Lower lobe of right lung (tissue), 2 donors: ENCODE measurements at regions not wholly inside any gene's neighbourhood (a gene's known extent, or its start where the extent isn't known, plus 50 kb on each side); places are given as distances from the start of the nearest gene placed in this dataset.

Experiments used
- ATAC-seq, 2 donors: fragments of 200-7000 bp; cut with Tn5 transposase; one replicate each; pipeline ENCODE4 v1.9.1; 2020 to 2022; ENCODE audit warnings: mild to moderate bottlenecking in 2 of 2, moderate library complexity in 2 of 2
- DNase-seq: peaks from one replicate; pipeline ENCODE4 v3.0.0-alpha.2; 2020
- H3K27ac ChIP-seq: fragments of 200-600 bp; one replicate; pipeline ENCODE4 v1.8.0; 2022
- H3K27me3 ChIP-seq: fragments of 200-600 bp; one replicate; pipeline ENCODE4 v1.8.0; 2022; ENCODE audit warnings: low read depth
- H3K36me3 ChIP-seq: fragments of 200-600 bp; one replicate; pipeline ENCODE4 v1.8.0; 2022; ENCODE audit warnings: mild to moderate bottlenecking
- H3K4me1 ChIP-seq: fragments of 200-600 bp; one replicate; pipeline ENCODE4 v1.8.0; 2022
- H3K4me3 ChIP-seq: fragments of 200-600 bp; one replicate; pipeline ENCODE4 v1.8.0; 2022; ENCODE audit warnings: mild to moderate bottlenecking
- H3K9me3 ChIP-seq: fragments of 200-600 bp; one replicate; pipeline ENCODE4 v1.8.0; 2022
- intact Hi-C: fragments of 100-400 bp; cut with DNase I; formaldehyde crosslinking; loops from one replicate; pipeline ENCODE4 v1.11.0; 2022
- TF ChIP-seq, protein P1 (sequence below): fragments of 200-600 bp; IDR thresholded peaks from one replicate; pipeline ENCODE4 v1.8.0; 2022; ENCODE audit warnings: antibody characterized with exemption, mild to moderate bottlenecking
- donor health status: DM: no; HTN: yes; CAD: no; lungs with severe emphysema.

DNA sequence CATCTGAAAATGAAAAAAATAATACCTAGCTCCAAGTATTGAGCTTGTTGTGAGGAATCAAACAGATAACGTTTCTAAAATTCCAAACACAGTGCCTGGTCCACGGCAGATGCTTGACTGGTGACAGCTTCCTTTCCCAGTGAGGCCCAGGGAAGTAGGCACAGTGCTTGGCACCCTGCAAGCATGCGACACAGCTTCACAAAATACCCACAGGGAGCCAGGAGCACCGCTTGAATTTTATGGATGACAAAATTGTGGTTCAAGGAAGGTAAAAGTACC, 205.1 kb upstream of the TNP1 start:
- no peaks in the 10 kb centered on the region for H3K4me1 ChIP-seq
- H3K27ac ChIP-seq: no peak overlapping the region
- DNase-seq (no peak), ATAC-seq (no peak)
- H3K36me3 ChIP-seq: no peaks in the 10 kb centered on the region
- no peaks in the 10 kb centered on the region for H3K27me3 ChIP-seq
- no peak overlapping the region for H3K4me3 ChIP-seq
- intact Hi-C loops: no loop called here
- no peaks in the 10 kb centered on the region for H3K9me3 ChIP-seq
- TF ChIP-seq, protein P1, sequence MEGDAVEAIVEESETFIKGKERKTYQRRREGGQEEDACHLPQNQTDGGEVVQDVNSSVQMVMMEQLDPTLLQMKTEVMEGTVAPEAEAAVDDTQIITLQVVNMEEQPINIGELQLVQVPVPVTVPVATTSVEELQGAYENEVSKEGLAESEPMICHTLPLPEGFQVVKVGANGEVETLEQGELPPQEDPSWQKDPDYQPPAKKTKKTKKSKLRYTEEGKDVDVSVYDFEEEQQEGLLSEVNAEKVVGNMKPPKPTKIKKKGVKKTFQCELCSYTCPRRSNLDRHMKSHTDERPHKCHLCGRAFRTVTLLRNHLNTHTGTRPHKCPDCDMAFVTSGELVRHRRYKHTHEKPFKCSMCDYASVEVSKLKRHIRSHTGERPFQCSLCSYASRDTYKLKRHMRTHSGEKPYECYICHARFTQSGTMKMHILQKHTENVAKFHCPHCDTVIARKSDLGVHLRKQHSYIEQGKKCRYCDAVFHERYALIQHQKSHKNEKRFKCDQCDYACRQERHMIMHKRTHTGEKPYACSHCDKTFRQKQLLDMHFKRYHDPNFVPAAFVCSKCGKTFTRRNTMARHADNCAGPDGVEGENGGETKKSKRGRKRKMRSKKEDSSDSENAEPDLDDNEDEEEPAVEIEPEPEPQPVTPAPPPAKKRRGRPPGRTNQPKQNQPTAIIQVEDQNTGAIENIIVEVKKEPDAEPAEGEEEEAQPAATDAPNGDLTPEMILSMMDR: no peak

- Histone ChIP-seq H3K4me3 (no peak overlapping the region), H3K27me3 (no peaks in the 10 kb centered on the region), H3K9me3 (no peaks in the 10 kb centered on the region), H3K36me3 (no peaks in the 10 kb centered on the region), H3K4me1 (no peaks in the 10 kb centered on the region), H3K27ac (no peak overlapping the region)
- peak; percentile 42 to 58 for ATAC-seq
- DNase-seq: no peak
- intact Hi-C loops: no loop called here
- TF ChIP-seq, protein P1: no peak
These were observed 204.6 kb upstream of the TNP1 start for GRCh38 chr2:217064234-217065011.

DNA sequence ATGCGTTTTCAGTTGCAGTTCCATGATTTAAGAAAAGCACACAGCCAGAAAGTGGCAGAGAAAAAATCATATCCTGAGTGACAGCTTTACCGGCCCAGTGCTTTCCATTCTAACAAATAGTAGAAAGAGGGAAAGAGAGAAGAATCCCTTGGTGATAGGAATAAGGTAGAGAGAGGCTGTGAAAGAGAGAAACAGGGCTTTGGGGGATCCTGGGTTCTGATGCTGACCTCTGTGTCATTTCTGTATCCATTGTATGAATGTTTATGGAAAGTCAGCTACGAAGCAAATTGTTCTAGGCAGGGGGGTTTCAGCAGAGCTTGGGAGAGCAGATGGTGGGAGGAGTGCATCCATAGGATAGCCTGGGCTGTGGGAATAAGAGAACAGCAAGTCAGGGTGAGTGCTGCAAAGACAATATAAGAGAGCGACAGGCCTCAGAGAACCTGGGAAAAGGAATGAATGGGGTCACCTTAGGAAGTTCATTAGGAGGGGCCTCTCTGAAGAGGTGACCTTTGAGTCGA, 203.4 kb upstream of the TNP1 start:
- Histone ChIP-seq H3K27ac (no peak overlapping the region), H3K27me3 (no peaks in the 10 kb centered on the region), H3K9me3 (no peaks in the 10 kb centered on the region), H3K4me3 (no peak overlapping the region), H3K36me3 (no peaks in the 10 kb centered on the region), H3K4me1 (no peaks in the 10 kb centered on the region)
- DNase-seq (no peak), ATAC-seq (no peak)
- TF ChIP-seq, protein P1: no peak
- intact Hi-C loops: no loop called here

DNA sequence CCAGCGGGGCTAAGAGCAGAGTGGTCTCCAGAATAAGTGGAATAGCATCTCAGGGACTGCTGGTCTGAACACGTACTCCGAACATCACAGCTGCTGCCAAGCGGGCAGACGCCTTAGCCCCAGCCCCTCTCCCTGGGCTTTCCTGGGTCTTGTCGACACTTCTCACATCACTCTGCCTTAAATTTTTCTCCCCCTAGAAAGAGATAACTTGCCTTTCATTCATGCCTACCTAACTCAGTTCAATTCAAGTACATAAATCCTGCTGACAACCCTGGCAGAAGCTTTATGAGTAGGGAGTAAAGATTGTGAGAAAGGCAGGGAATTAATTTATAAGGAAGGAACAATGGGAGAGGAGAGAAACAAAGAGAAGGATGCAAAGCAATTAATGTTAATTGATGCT, 202.9 kb upstream of the TNP1 start:
- H3K4me1 ChIP-seq: no peaks in the 10 kb centered on the region
- intact Hi-C loops: no loop called here
- no peaks in the 10 kb centered on the region for H3K9me3 ChIP-seq
- H3K27me3 ChIP-seq: no peaks in the 10 kb centered on the region
- H3K4me3 ChIP-seq: no peak overlapping the region
- no peaks in the 10 kb centered on the region for H3K36me3 ChIP-seq
- no peak overlapping the region for H3K27ac ChIP-seq
- ATAC-seq (no peak), DNase-seq (no peak)
- TF ChIP-seq, protein P1: no peak

DNA sequence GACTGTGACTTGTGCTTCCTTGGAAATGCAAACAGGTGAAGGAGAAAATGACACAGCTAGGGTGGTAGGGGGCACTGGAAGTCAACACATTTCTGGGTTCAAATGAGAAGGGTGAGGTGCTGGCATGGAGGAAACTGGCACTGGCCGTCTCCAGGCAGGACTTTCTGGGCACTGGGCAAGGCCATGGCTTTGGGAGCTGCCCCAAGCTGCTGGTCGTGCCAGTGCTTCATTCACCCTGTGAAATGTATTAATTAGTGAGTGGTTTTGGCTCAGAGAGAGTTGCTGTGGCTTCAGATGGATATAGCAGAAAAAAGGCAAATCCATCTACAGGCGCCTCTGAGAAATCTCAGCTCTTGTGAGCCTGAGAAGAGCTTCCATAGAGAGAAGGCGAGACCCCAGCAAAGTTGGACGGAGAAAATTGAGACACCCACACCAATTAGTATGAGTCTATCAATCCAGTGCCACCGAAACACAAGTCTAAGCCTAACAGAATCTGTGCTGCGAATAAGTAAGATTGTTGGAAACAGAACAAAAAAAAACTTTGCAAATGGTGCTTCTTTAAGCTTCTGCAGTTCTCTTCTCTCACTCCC, 202.1 kb upstream of the TNP1 start:
- intact Hi-C loops: no loop called here
- Histone ChIP-seq H3K27ac (no peak overlapping the region), H3K9me3 (no peaks in the 10 kb centered on the region), H3K4me3 (no peak overlapping the region), H3K36me3 (no peaks in the 10 kb centered on the region), H3K4me1 (no peaks in the 10 kb centered on the region), H3K27me3 (no peaks in the 10 kb centered on the region)
- no peak for DNase-seq
- no peak for ATAC-seq
- TF ChIP-seq, protein P1: no peak
